ENCODE measurements at regions not wholly inside any gene's neighbourhood (a gene's known extent, or its start where the extent isn't known, plus 50 kb on each side); places are given as distances from the start of the nearest gene placed in this dataset.

GRCh38 chr6:148213366-148213765 lies 129.3 kb upstream of the SASH1 start:
- TF ChIP-seq CTCF (IDR thresholded peaks at IDR 0.05; ENCODE audit: insufficient read depth, low read depth, low read length) (no peak), EZH2 (IDR thresholded peaks at IDR 0.05; ENCODE audit: insufficient read depth, low read length) (no peak)

Measured in astrocyte (in vitro differentiated cells and primary cell).